Loucy (cell line): ENCODE measurements at regions not wholly inside any gene's neighbourhood (a gene's known extent, or its start where the extent isn't known, plus 50 kb on each side); places are given as distances from the start of the nearest gene placed in this dataset.

Source experiments
- EZH2phosphoT487 ChIP-seq: fragments of 200-600 bp; IDR thresholded peaks from 2 replicates; pipeline ENCODE4 v1.6.1; 2018; ENCODE audit warnings: antibody characterized with exemption, mild to moderate bottlenecking, moderate library complexity, borderline replicate concordance
- TF ChIP-seq, protein P1 (sequence below): fragments of 200-600 bp; sonication (generic); conservative IDR thresholded peaks from 2 replicates; pipeline ENCODE4 v1.5.1; 2014; ENCODE audit warnings: mild to moderate bottlenecking, antibody characterized with exemption, low read length

DNA sequence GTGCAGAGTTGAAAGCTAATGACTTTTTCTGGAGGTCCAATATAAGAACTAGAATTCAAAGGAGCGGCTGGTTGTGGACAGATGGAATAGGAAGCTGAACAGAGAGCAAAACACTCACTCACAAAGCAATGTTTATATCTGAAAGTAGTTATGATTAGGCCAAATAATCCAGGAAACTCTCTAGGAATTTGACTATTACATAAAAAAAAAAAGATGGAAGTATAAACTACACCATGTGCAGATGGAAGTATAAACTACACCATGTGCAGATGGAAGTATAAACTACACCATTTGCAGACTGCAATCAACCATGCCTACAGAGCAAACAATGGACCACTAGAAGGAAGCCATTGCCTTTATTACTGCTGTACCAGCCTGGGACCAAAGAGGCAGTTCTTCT is 771.1 kb downstream of the BRINP3 start:
- TF ChIP-seq, protein P1, sequence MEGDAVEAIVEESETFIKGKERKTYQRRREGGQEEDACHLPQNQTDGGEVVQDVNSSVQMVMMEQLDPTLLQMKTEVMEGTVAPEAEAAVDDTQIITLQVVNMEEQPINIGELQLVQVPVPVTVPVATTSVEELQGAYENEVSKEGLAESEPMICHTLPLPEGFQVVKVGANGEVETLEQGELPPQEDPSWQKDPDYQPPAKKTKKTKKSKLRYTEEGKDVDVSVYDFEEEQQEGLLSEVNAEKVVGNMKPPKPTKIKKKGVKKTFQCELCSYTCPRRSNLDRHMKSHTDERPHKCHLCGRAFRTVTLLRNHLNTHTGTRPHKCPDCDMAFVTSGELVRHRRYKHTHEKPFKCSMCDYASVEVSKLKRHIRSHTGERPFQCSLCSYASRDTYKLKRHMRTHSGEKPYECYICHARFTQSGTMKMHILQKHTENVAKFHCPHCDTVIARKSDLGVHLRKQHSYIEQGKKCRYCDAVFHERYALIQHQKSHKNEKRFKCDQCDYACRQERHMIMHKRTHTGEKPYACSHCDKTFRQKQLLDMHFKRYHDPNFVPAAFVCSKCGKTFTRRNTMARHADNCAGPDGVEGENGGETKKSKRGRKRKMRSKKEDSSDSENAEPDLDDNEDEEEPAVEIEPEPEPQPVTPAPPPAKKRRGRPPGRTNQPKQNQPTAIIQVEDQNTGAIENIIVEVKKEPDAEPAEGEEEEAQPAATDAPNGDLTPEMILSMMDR = no peak
- no peak for TF ChIP-seq EZH2phosphoT487
